ENCODE measurements at regions not wholly inside any gene's neighbourhood (a gene's known extent, or its start where the extent isn't known, plus 50 kb on each side); places are given as distances from the start of the nearest gene placed in this dataset.
A peak's percentile ranks its signal among the peaks of the same experiment; 100 is the strongest.

GRCh38 chr22:23401111-23401909, 178.8 kb downstream of the IGLL1 start:
- Histone ChIP-seq H3K23ac (ENCODE audit: insufficient read length) (no peak overlapping the region), H2BK20ac (ENCODE audit: low read length) (no peak overlapping the region), H4K5ac (ENCODE audit: insufficient read length, low read depth, low read length) (no peak overlapping the region), H3K4me1 (replicated peaks in 1 of 4; ENCODE audit: control insufficient read depth in 3 of 4, insufficient read depth in 4 of 4, low read length in 3 of 4) (peaks cover 0 to 8% (median 4%) of the 10 kb centered on the region in 4 experiments; a peak in 4 of 7 replicates), H3K79me1 (ENCODE audit: low read depth, low read length) (no peaks in the 10 kb centered on the region; the same call in 1 of the 2 replicates), H4K91ac (replicated peaks; ENCODE audit: insufficient read length, low read length) (no peak overlapping the region), H3K4me2 (ENCODE audit: insufficient read depth in 1 of 2, low read depth in 2 of 2, low read length in 2 of 2) (peak overlapping the region; percentile 58 to 66; a peak in 3 of 4 replicates), H3K9me3 (ENCODE audit: insufficient read depth in 2 of 2, low read depth in 1 of 2, low read length in 1 of 2) (no peaks in the 10 kb centered on the region), H3K4ac (replicated peaks; ENCODE audit: insufficient read length, low read depth, low read length) (no peak overlapping the region), H4K8ac (ENCODE audit: extremely low read depth, insufficient read depth, low read length) (no peak overlapping the region), H4K20me1 (replicated peaks in 1 of 2; ENCODE audit: control insufficient read depth in 1 of 2, insufficient read depth in 2 of 2, low read length in 2 of 2) (peaks cover 0 to 5% of the 10 kb centered on the region in 2 experiments), H3K18ac (ENCODE audit: extremely low read depth, low read length) (no peak overlapping the region), H2AFZ (ENCODE audit: low read length) (no peak overlapping the region), H3K14ac (ENCODE audit: insufficient read length) (no peak overlapping the region), H2BK15ac (ENCODE audit: low read length) (no peak overlapping the region), H2BK120ac (replicated peaks; ENCODE audit: low read depth, low read length) (no peak overlapping the region), H2BK5ac (ENCODE audit: low read depth, low read length) (no peak overlapping the region), H2AK5ac (ENCODE audit: low read depth, low read length) (no peak overlapping the region), H2BK12ac (ENCODE audit: low read depth, low read length) (no peak overlapping the region), H3K79me2 (ENCODE audit: control insufficient read depth in 1 of 2, insufficient read depth in 2 of 2, low read length in 2 of 2) (no peaks in the 10 kb centered on the region), H3K4me3 (ENCODE audit: extremely low read depth in 1 of 4, insufficient read depth in 2 of 4, low read depth in 3 of 4, low read length in 4 of 4) (peak overlapping the region in 1 of 4 experiments; percentile 70; a peak in 1 of 8 replicates), H3K36me3 (ENCODE audit: control insufficient read depth in 2 of 4, insufficient read depth in 4 of 4, low read length in 3 of 4) (no peaks in the 10 kb centered on the region), H3K56ac (replicated peaks; ENCODE audit: insufficient read length, low read depth, low read length) (no peak overlapping the region), H3K27me3 (replicated peaks in 1 of 4; ENCODE audit: control insufficient read depth in 3 of 4, extremely low read depth in 1 of 4, insufficient read depth in 3 of 4, low read length in 3 of 4) (peaks cover 0 to 7% (median 0%) of the 10 kb centered on the region in 4 experiments; a peak in 3 of 7 replicates), H3K27ac (ENCODE audit: low read depth, low read length) (no peak overlapping the region), H3K23me2 (ENCODE audit: low read depth, low read length) (peaks cover 4% of the 10 kb centered on the region; the same call in 1 of the 2 replicates), H3K9ac (replicated peaks in 1 of 4; ENCODE audit: extremely low read depth in 1 of 4, low read depth in 3 of 4, low read length in 3 of 4) (no peak overlapping the region)
- ChIA-PET CTCF (ENCODE audit: partially characterized antibody) (interaction anchor here (0.6 to 1.4 kb wide), 2 partner anchors 10 to 24 kb away, joined by 3 read pairs; no protein-coding TSS in a partner anchor), POLR2A (ENCODE audit: partially characterized antibody) (interaction anchor here (0.5 kb wide), 1 partner anchor 158 kb away, joined by 4 read pairs; no protein-coding TSS in a partner anchor)
- no peak for DNase-seq (ENCODE audit: low read depth in 1 of 2, low spot score in 2 of 2)
- 77% methylated on average over 13 of the region's 20 CpGs; no CpG with 5 or more reads in 1 of the 2 experiments for WGBS, 2 experiments (ENCODE audit: extremely low coverage in 1 of 2, insufficient coverage in 1 of 2, insufficient read length in 1 of 2, insufficient replicate concordance in 2 of 2, low coverage in 1 of 2, low lambda C conversion rate in 2 of 2, missing lambda C conversion rate in 1 of 2)
- FAIRE-seq, result no peak
- no peak for TF ChIP-seq SAP30 (IDR thresholded peaks at IDR 0.05; ENCODE audit: insufficient read depth, insufficient replicate concordance, low read length)
- no peak for TF ChIP-seq ATF3 (IDR thresholded peaks at IDR 0.05; ENCODE audit: insufficient read depth, low read depth, low read length)
- TF ChIP-seq TBP (IDR thresholded peaks at IDR 0.05; ENCODE audit: low read depth, low read length), result no peak
- no peak for TF ChIP-seq SUZ12 (IDR thresholded peaks at IDR 0.05; ENCODE audit: low read length)
- TF ChIP-seq POLR2AphosphoS5 (IDR thresholded peaks at IDR 0.05; ENCODE audit: low read depth, low read length), result no peak
- no peak for TF ChIP-seq SIX5 (IDR thresholded peaks at IDR 0.05; ENCODE audit: low read depth, low read length)
- no peak for TF ChIP-seq RXRA (IDR thresholded peaks at IDR 0.05; ENCODE audit: insufficient read depth, low read depth, low read length)
- no peak for TF ChIP-seq GABPA (IDR thresholded peaks at IDR 0.05; ENCODE audit: borderline replicate concordance, insufficient read depth, low read length)
- no peak for TF ChIP-seq SP4 (IDR thresholded peaks at IDR 0.05; ENCODE audit: low read length)
- no peak for TF ChIP-seq YY1 (IDR thresholded peaks at IDR 0.05; ENCODE audit: low read depth, low read length)
- TF ChIP-seq TCF12 (IDR thresholded peaks at IDR 0.05; ENCODE audit: low read depth, low read length), result no peak
- TF ChIP-seq TAF1 (IDR thresholded peaks at IDR 0.05; ENCODE audit: low read depth, low read length), result no peak
- no peak for TF ChIP-seq POLR2A (IDR thresholded peaks at IDR 0.05; ENCODE audit: control extremely low read depth in 1 of 2, low read depth in 2 of 2, low read length in 2 of 2)

Measured in H1 (cell line).